GM23338 (cell line): ENCODE measurements at regions not wholly inside any gene's neighbourhood (a gene's known extent, or its start where the extent isn't known, plus 50 kb on each side); places are given as distances from the start of the nearest gene placed in this dataset.

Source experiments
- ATAC-seq: fragments of 200-7000 bp; cut with Tn5 transposase; 3 replicates; pipeline ENCODE4 v1.9.1; 2020
- DNase-seq: peaks from one replicate; pipeline ENCODE4 v3.0.0-alpha.2; 2015; ENCODE audit warnings: low spot score
- H2AFZ ChIP-seq: fragments of 200-600 bp; sonication (generic); 2 replicates; pipeline ENCODE4 v1.8.0; 2016; ENCODE audit warnings: antibody characterized with exemption, mild to moderate bottlenecking, moderate library complexity
- H3F3A ChIP-seq: fragments of 200-600 bp; sonication (generic); replicated peaks from 2 replicates; pipeline ENCODE4 v1.8.0; 2017; ENCODE audit warnings: antibody characterized with exemption, mixed run types, low read depth
- H3K27ac ChIP-seq: fragments of 200-600 bp; sonication (generic); 2 replicates; pipeline ENCODE4 v1.6.1; 2016; ENCODE audit warnings: low read depth
- H3K27me3 ChIP-seq: fragments of 200-600 bp; sonication (generic); 2 replicates; pipeline ENCODE4 v1.8.0; 2016; ENCODE audit warnings: mild to moderate bottlenecking, mixed run types, moderate library complexity; ENCODE audit not compliant: insufficient read depth
- H3K36me3 ChIP-seq: fragments of 200-600 bp; sonication (generic); 2 replicates; pipeline ENCODE4 v1.8.0; 2016; ENCODE audit warnings: mild to moderate bottlenecking; ENCODE audit not compliant: insufficient read depth
- H3K4me1 ChIP-seq: fragments of 200-600 bp; sonication (generic); 2 replicates; pipeline ENCODE4 v1.8.0; 2016; ENCODE audit warnings: mild to moderate bottlenecking, moderate library complexity; ENCODE audit not compliant: insufficient read depth
- H3K4me2 ChIP-seq: fragments of 200-600 bp; sonication (generic); 2 replicates; pipeline ENCODE4 v1.7.1; 2017; ENCODE audit warnings: mixed run types
- H3K4me3 ChIP-seq: fragments of 200-600 bp; sonication (generic); 2 replicates; pipeline ENCODE4 v1.6.1; 2016; ENCODE audit warnings: mixed run types
- H3K79me2 ChIP-seq: fragments of 200-600 bp; sonication (generic); replicated peaks from 2 replicates; pipeline ENCODE4 v1.8.0; 2017; ENCODE audit warnings: mild to moderate bottlenecking; ENCODE audit not compliant: insufficient read depth
- H3K9me2 ChIP-seq: fragments of 200-600 bp; sonication (generic); 2 replicates; pipeline ENCODE4 v1.8.0; 2017; ENCODE audit not compliant: insufficient read depth
- H4K20me1 ChIP-seq: fragments of 200-600 bp; sonication (generic); replicated peaks from 2 replicates; pipeline ENCODE4 v1.8.0; 2017; ENCODE audit warnings: mild to moderate bottlenecking; ENCODE audit not compliant: insufficient read depth
- H3K27ac Mint-ChIP-seq: 2 replicates; pipeline ENCODE4 v1.8.0; 2020; ENCODE audit warnings: inconsistent platforms, mild to moderate bottlenecking, moderate library complexity, mixed read lengths
- H3K27me3 Mint-ChIP-seq: 3 replicates; pipeline ENCODE4 v1.8.0; 2022; ENCODE audit warnings: low read depth, mild to moderate bottlenecking, moderate library complexity, mixed read lengths, inconsistent platforms; ENCODE audit not compliant: insufficient read depth, poor library complexity
- H3K36me3 Mint-ChIP-seq: 3 replicates; pipeline ENCODE4 v1.8.0; 2021; ENCODE audit warnings: low read depth, mild to moderate bottlenecking, inconsistent platforms, moderate library complexity, mixed read lengths
- H3K4me1 Mint-ChIP-seq: 3 replicates; pipeline ENCODE4 v1.8.0; 2020; ENCODE audit warnings: mild to moderate bottlenecking, inconsistent platforms, mixed read lengths
- H3K4me3 Mint-ChIP-seq: 3 replicates; pipeline ENCODE4 v1.8.0; 2021; ENCODE audit warnings: moderate library complexity, mild to moderate bottlenecking, inconsistent platforms, mixed read lengths
- H3K9me3 Mint-ChIP-seq: 3 replicates; pipeline ENCODE4 v1.8.0; 2020; ENCODE audit warnings: moderate library complexity, mild to moderate bottlenecking, inconsistent platforms, mixed read lengths
- CREB1 ChIP-seq: fragments of 250-450 bp; sonication (Bioruptor Pico); IDR thresholded peaks from 2 replicates; pipeline ENCODE4 v1.5.0; 2020; ENCODE audit warnings: low read depth, mild to moderate bottlenecking, moderate library complexity
- CTCF ChIP-seq, 2 experiments: fragments of 200-600 bp in 1 of 2; sonication (generic) in 1 of 2; conservative IDR thresholded peaks; 2 replicates each; pipeline versions ENCODE4 v1.5.1 to v1.6.1; 2016 to 2017; ENCODE audit warnings: antibody characterized with exemption in 2 of 2, low read depth in 2 of 2, mild to moderate bottlenecking in 2 of 2, moderate library complexity in 1 of 2
- EZH2 ChIP-seq: fragments of 200-600 bp; sonication (generic); IDR thresholded peaks from one replicate; pipeline ENCODE4 v1.8.0; 2017; ENCODE audit warnings: antibody characterized with exemption, mild to moderate bottlenecking, low read depth; ENCODE audit not compliant: unreplicated experiment
- EZH2phosphoT487 ChIP-seq: fragments of 200-600 bp; sonication (generic); IDR thresholded peaks from one replicate; pipeline ENCODE4 v1.8.1; 2018; ENCODE audit warnings: antibody characterized with exemption; ENCODE audit not compliant: unreplicated experiment
- NANOG ChIP-seq: IDR thresholded peaks from 2 replicates; pipeline ENCODE4 v1.6.1; 2016; ENCODE audit warnings: antibody characterized with exemption, borderline replicate concordance
- POLR2AphosphoS5 ChIP-seq: IDR thresholded peaks from 2 replicates; pipeline ENCODE4 v1.6.1; 2016; ENCODE audit warnings: antibody characterized with exemption, low read depth
- REST ChIP-seq: IDR thresholded peaks from one replicate; pipeline ENCODE4 v1.6.1; 2018; ENCODE audit warnings: antibody characterized with exemption; ENCODE audit not compliant: unreplicated experiment
- STAT1 ChIP-seq: IDR thresholded peaks from one replicate; pipeline ENCODE4 v1.6.1; 2016; ENCODE audit warnings: antibody characterized with exemption; ENCODE audit not compliant: unreplicated experiment
- ZNF331 ChIP-seq: fragments of 250-450 bp; sonication (Bioruptor Pico); IDR thresholded peaks from 2 replicates; pipeline ENCODE4 v1.5.0; 2020; ENCODE audit warnings: low read depth, mild to moderate bottlenecking, moderate library complexity
- TF ChIP-seq, protein P1 (sequence below): IDR thresholded peaks from 2 replicates; pipeline ENCODE4 v1.6.1; 2016; ENCODE audit warnings: antibody characterized with exemption

DNA sequence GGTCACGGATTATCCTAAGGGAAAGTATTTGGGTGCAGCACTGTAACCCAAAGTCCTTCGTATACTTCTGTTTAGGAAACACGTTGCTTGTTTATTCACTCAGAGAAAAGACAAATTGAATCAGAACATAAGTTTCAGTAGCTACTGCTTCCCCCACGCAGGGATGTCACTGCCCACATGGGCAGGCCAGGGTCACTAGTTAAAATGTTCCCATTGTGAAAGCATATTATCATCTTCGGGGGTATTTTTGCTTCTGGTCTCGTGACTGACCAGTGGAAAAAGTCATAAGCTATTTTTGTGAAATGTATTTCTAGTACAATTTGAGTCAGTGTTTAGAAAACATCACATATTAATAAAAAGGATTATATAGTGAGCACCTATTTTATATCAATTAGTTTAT lies 377.8 kb downstream of the PCDH7 start (continued):
- no peak for TF ChIP-seq REST
- TF ChIP-seq CREB1 (CRISPR knock-in tag): no peak
- TF ChIP-seq CTCF (conservative IDR thresholded peaks at IDR 0.05; ENCODE audit: low read depth in 2 of 2): no peak
- no peak for TF ChIP-seq ZNF331 (CRISPR knock-in tag)
- TF ChIP-seq EZH2phosphoT487: no peak
- TF ChIP-seq NANOG: no peak
- no peak for TF ChIP-seq STAT1
- TF ChIP-seq POLR2AphosphoS5: no peak

DNA sequence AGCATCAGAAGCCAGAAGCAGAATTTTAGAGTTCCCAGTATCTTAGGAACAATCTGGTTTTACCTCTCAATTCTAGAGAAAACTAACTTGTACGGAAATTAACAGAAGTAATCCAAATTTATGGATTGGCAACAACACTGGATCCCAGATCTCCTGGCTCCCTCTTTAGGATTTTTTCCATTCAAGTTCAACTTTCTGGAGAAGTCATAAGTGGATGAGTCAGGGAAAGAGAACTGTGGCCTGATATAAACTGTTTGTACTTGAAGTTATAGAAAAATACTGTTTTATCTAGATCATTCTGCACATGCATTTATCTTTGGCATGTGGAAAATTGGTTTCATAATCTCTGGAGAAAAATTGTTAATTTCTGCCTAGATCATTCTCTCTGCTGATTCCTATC lies 380.4 kb downstream of the PCDH7 start:
- no peak overlapping the region for H3K27ac ChIP-seq
- H3K27me3 ChIP-seq: no peaks in the 10 kb centered on the region
- no peaks in the 10 kb centered on the region for H3F3A ChIP-seq
- H3K4me2 ChIP-seq: no peak overlapping the region
- no peaks in the 10 kb centered on the region for H3K9me2 ChIP-seq
- no peaks in the 10 kb centered on the region for H3K9me3 Mint-ChIP-seq
- H3K27ac Mint-ChIP-seq: no peak overlapping the region
- H3K36me3 ChIP-seq: no peaks in the 10 kb centered on the region
- TF ChIP-seq POLR2AphosphoS5: no peak
- no peak overlapping the region for H3K4me3 Mint-ChIP-seq
- no peaks in the 10 kb centered on the region for H3K4me1 ChIP-seq
- no peaks in the 10 kb centered on the region for H3K36me3 Mint-ChIP-seq
- no peak for ATAC-seq
- no peak for DNase-seq
- no peaks in the 10 kb centered on the region for H3K79me2 ChIP-seq
- H3K27me3 Mint-ChIP-seq: peaks cover 2% of the 10 kb centered on the region
- H3K4me3 ChIP-seq: no peak overlapping the region
- no peaks in the 10 kb centered on the region for H3K4me1 Mint-ChIP-seq
- H4K20me1 ChIP-seq: no peaks in the 10 kb centered on the region
- H2AFZ ChIP-seq: no peak overlapping the region

DNA sequence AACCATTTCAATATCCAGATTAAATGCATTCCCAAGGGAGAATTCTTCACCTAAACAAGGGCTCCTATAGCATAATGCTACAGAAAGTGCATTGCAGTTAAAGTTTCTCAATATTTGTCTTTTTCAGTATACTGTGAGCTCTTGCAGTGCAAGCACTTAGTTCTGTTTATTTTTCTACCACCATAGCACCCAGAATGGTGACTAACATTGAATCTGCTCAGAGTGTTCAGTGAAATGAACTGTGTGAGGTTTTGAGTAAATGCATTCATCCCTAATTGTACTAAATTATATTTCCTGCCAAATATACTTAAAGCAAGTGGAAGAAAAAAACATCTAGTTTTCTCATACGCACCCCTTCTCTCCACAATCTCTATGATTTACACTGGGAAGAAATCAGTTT lies 383.9 kb downstream of the PCDH7 start:
- Histone ChIP-seq H3K4me1 (no peaks in the 10 kb centered on the region), H2AFZ (no peak overlapping the region), H3K27me3 (no peaks in the 10 kb centered on the region), H3F3A (no peaks in the 10 kb centered on the region), H3K36me3 (no peaks in the 10 kb centered on the region), H3K4me3 (no peak overlapping the region), H3K79me2 (no peaks in the 10 kb centered on the region), H3K4me2 (no peak overlapping the region), H3K9me2 (no peaks in the 10 kb centered on the region), H3K27ac (no peak overlapping the region), H4K20me1 (no peaks in the 10 kb centered on the region)
- H3K4me1 Mint-ChIP-seq: no peaks in the 10 kb centered on the region
- no peak for ATAC-seq
- H3K9me3 Mint-ChIP-seq: no peaks in the 10 kb centered on the region
- no peaks in the 10 kb centered on the region for H3K36me3 Mint-ChIP-seq
- no peak overlapping the region for H3K27ac Mint-ChIP-seq
- peaks cover 2% of the 10 kb centered on the region for H3K27me3 Mint-ChIP-seq
- no peak overlapping the region for H3K4me3 Mint-ChIP-seq
- no peak for DNase-seq
- TF ChIP-seq EZH2 (no peak), STAT1 (no peak)
- TF ChIP-seq, protein P1, sequence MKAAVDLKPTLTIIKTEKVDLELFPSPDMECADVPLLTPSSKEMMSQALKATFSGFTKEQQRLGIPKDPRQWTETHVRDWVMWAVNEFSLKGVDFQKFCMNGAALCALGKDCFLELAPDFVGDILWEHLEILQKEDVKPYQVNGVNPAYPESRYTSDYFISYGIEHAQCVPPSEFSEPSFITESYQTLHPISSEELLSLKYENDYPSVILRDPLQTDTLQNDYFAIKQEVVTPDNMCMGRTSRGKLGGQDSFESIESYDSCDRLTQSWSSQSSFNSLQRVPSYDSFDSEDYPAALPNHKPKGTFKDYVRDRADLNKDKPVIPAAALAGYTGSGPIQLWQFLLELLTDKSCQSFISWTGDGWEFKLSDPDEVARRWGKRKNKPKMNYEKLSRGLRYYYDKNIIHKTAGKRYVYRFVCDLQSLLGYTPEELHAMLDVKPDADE: no peak
